OCI-LY1 (cell line): ENCODE measurements at regions not wholly inside any gene's neighbourhood (a gene's known extent, or its start where the extent isn't known, plus 50 kb on each side); places are given as distances from the start of the nearest gene placed in this dataset.

Experiments
- CTCF ChIP-seq: fragments of 200-600 bp; sonication (generic), shearing (Covaris generic); IDR thresholded peaks from 2 replicates; pipeline ENCODE4 v1.5.1; 2017; ENCODE audit warnings: mild to moderate bottlenecking, antibody characterized with exemption, low read length, moderate library complexity, mixed read lengths
- EZH2 ChIP-seq: fragments of 200-600 bp; sonication (generic), shearing (Covaris generic); IDR thresholded peaks from 2 replicates; pipeline ENCODE4 v1.8.0; 2017; ENCODE audit warnings: borderline replicate concordance, mixed run types, mild to moderate bottlenecking, antibody characterized with exemption, low read length, moderate library complexity, mixed read lengths

GRCh38 chr11:109993786-109994185, 99.4 kb upstream of the ZC3H12C start:
- no peak for TF ChIP-seq CTCF
- TF ChIP-seq EZH2 = no peak
